KG1 (cell line): ENCODE measurements at regions not wholly inside any gene's neighbourhood (a gene's known extent, or its start where the extent isn't known, plus 50 kb on each side); places are given as distances from the start of the nearest gene placed in this dataset.

Source experiments
- DNase-seq: peaks from one replicate; lab custom pipeline; 2025; lab: John Stamatoyannopoulos, UW

- no peak for DNase-seq
Observed at GRCh38 chr18:59961070-59961469, 61.3 kb downstream of the PMAIP1 start.

- DNase-seq, result no peak
Observed at GRCh38 chr18:59960272-59960671, 60.5 kb downstream of the PMAIP1 start.

- DNase-seq, result no peak
Observed at GRCh38 chr18:59959606-59960005, 59.8 kb downstream of the PMAIP1 start.

- no peak for DNase-seq
Observed at GRCh38 chr18:59959073-59959472, 59.3 kb downstream of the PMAIP1 start.

GRCh38 chr18:59957957-59958356 is 58.2 kb downstream of the PMAIP1 start:
- peak; percentile 45 for DNase-seq

GRCh38 chr18:59954755-59955156 is 55.0 kb downstream of the PMAIP1 start:
- DNase-seq, result no peak

- DNase-seq, result no peak
Observed at GRCh38 chr18:59954241-59954640, 54.4 kb downstream of the PMAIP1 start.
